Fibroblast of lung (primary cell): ENCODE measurements at regions not wholly inside any gene's neighbourhood (a gene's known extent, or its start where the extent isn't known, plus 50 kb on each side); places are given as distances from the start of the nearest gene placed in this dataset.

Experiments
- DNase-seq, 2 donors: peaks; one replicate each; pipeline versions ENCODE4 v3.0.0 to v3.0.0-alpha.2; 2010; ENCODE audit warnings: low read depth in 2 of 2
- H2AFZ ChIP-seq: 2 replicates; pipeline ENCODE4 v1.5.1; 2012; ENCODE audit warnings: low read length, control low read depth, inconsistent platforms
- H3K27ac ChIP-seq: 2 replicates; pipeline ENCODE4 v1.5.1; 2011; ENCODE audit warnings: low read length, control low read depth; ENCODE audit not compliant: insufficient read depth
- H3K27me3 ChIP-seq: 2 replicates; pipeline ENCODE4 v1.5.1; 2011; ENCODE audit warnings: mild to moderate bottlenecking, low read length; ENCODE audit not compliant: control insufficient read depth, insufficient read depth
- H3K36me3 ChIP-seq: 2 replicates; pipeline ENCODE4 v1.5.1; 2011; ENCODE audit warnings: low read length; ENCODE audit not compliant: control insufficient read depth, insufficient read depth
- H3K4me1 ChIP-seq: 2 replicates; pipeline ENCODE4 v1.5.1; 2011; ENCODE audit warnings: low read length; ENCODE audit not compliant: control insufficient read depth, insufficient read depth; ENCODE audit errors: extremely low read depth
- H3K4me2 ChIP-seq: 2 replicates; pipeline ENCODE4 v1.5.1; 2011; ENCODE audit warnings: low read length, control low read depth; ENCODE audit not compliant: insufficient read depth; ENCODE audit errors: extremely low read depth
- H3K4me3 ChIP-seq, 4 experiments: fragments of 200-600 bp in 1 of 4; sonication (generic) in 1 of 4; replicated peaks in 1 of 4; 2 replicates each; pipeline ENCODE4 v1.5.1; 2011 to 2016; ENCODE audit warnings: low read length in 4 of 4, low read depth in 3 of 4, mild to moderate bottlenecking in 3 of 4, control low read depth in 2 of 4, inconsistent platforms in 1 of 4, mixed read lengths in 1 of 4; ENCODE audit not compliant: insufficient read depth in 1 of 4; ENCODE audit errors: control extremely low read depth in 1 of 4
- H3K79me2 ChIP-seq: 2 replicates; pipeline ENCODE4 v1.5.1; 2012; ENCODE audit warnings: mild to moderate bottlenecking, low read length, inconsistent platforms; ENCODE audit not compliant: control insufficient read depth, insufficient read depth
- H3K9ac ChIP-seq: 2 replicates; pipeline ENCODE4 v1.5.1; 2011; ENCODE audit warnings: mild to moderate bottlenecking, low read length, control low read depth; ENCODE audit not compliant: insufficient read depth
- H3K9me3 ChIP-seq: 2 replicates; pipeline ENCODE4 v1.5.1; 2012; ENCODE audit warnings: low read depth, low read length; ENCODE audit not compliant: control insufficient read depth, insufficient read depth
- H4K20me1 ChIP-seq: 2 replicates; pipeline ENCODE4 v1.5.1; 2011; ENCODE audit warnings: low read length; ENCODE audit not compliant: control insufficient read depth, insufficient read depth; ENCODE audit errors: extremely low read depth
- CTCF ChIP-seq, 2 donors: IDR thresholded peaks in 1 of 2; conservative IDR thresholded peaks in 1 of 2; 1 replicate in 1 of 2; 2 replicates in 1 of 2; pipeline ENCODE4 v1.5.1; 2011 to 2012; ENCODE audit warnings: low read length in 2 of 2, control low read depth in 1 of 2, inconsistent platforms in 1 of 2, low read depth in 1 of 2, mild to moderate bottlenecking in 1 of 2
- EZH2 ChIP-seq: IDR thresholded peaks from 2 replicates; pipeline ENCODE4 v1.5.1; 2012; ENCODE audit warnings: low read length, control low read depth, mild to moderate bottlenecking; ENCODE audit errors: missing control alignments

GRCh38 chr6:9140951-9141460 lies 705.7 kb upstream of the SLC35B3 start:
- Histone ChIP-seq H3K27ac (peak overlapping the region; percentile 10), H2AFZ (no peak overlapping the region), H3K4me3 (peak overlapping the region in 2 of 4 experiments; percentile 30 to 32), H3K9me3 (no peaks in the 10 kb centered on the region), H3K79me2 (no peaks in the 10 kb centered on the region), H3K4me1 (peaks cover 2% of the 10 kb centered on the region), H3K9ac (no peak overlapping the region), H3K4me2 (peak overlapping the region; percentile 78), H3K36me3 (no peaks in the 10 kb centered on the region), H4K20me1 (no peaks in the 10 kb centered on the region), H3K27me3 (no peaks in the 10 kb centered on the region)
- DNase-seq = peak; percentile 29 to 79
- TF ChIP-seq CTCF (conservative IDR thresholded peaks at IDR 0.05 in 1 of 2, IDR thresholded peaks at IDR 0.05 in 1 of 2; ENCODE audit: low read depth in 1 of 2, low read length in 2 of 2) (no peak), EZH2 (no peak)

- H3K4me2 ChIP-seq = peak overlapping the region; percentile 84
- H3K27ac ChIP-seq = no peak overlapping the region
- no peak overlapping the region for H3K9ac ChIP-seq
- no peaks in the 10 kb centered on the region for H3K9me3 ChIP-seq
- peak overlapping the region in 3 of 4 experiments; percentile 16 to 32 (median 26) for H3K4me3 ChIP-seq
- H3K4me1 ChIP-seq = peaks cover 2% of the 10 kb centered on the region
- no peaks in the 10 kb centered on the region for H3K27me3 ChIP-seq
- H3K36me3 ChIP-seq = no peaks in the 10 kb centered on the region
- TF ChIP-seq CTCF (conservative IDR thresholded peaks at IDR 0.05 in 1 of 2, IDR thresholded peaks at IDR 0.05 in 1 of 2; ENCODE audit: low read depth in 1 of 2, low read length in 2 of 2) (no peak), EZH2 (no peak)
- DNase-seq = peak in 1 of 2 donors; percentile 29
- H4K20me1 ChIP-seq = no peaks in the 10 kb centered on the region
- no peaks in the 10 kb centered on the region for H3K79me2 ChIP-seq
- H2AFZ ChIP-seq = no peak overlapping the region
Measured at GRCh38 chr6:9140172-9140571, 704.8 kb upstream of the SLC35B3 start.

GRCh38 chr6:9139746-9140145 lies 704.4 kb upstream of the SLC35B3 start:
- no peaks in the 10 kb centered on the region for H4K20me1 ChIP-seq
- H3K4me2 ChIP-seq = peak overlapping the region; percentile 84
- no peaks in the 10 kb centered on the region for H3K27me3 ChIP-seq
- H3K4me3 ChIP-seq = peak overlapping the region in 2 of 4 experiments; percentile 26 to 32
- H3K9me3 ChIP-seq = no peaks in the 10 kb centered on the region
- no peak overlapping the region for H3K27ac ChIP-seq
- no peak overlapping the region for H3K9ac ChIP-seq
- H3K36me3 ChIP-seq = no peaks in the 10 kb centered on the region
- H3K79me2 ChIP-seq = no peaks in the 10 kb centered on the region
- no peak overlapping the region for H2AFZ ChIP-seq
- H3K4me1 ChIP-seq = peaks cover 2% of the 10 kb centered on the region
- DNase-seq = peak; percentile 60 to 83
- TF ChIP-seq CTCF (conservative IDR thresholded peaks at IDR 0.05 in 1 of 2, IDR thresholded peaks at IDR 0.05 in 1 of 2; ENCODE audit: low read depth in 1 of 2, low read length in 2 of 2) = no peak
- no peak for TF ChIP-seq EZH2
